ENCODE measurements at regions not wholly inside any gene's neighbourhood (a gene's known extent, or its start where the extent isn't known, plus 50 kb on each side); places are given as distances from the start of the nearest gene placed in this dataset.

DNA sequence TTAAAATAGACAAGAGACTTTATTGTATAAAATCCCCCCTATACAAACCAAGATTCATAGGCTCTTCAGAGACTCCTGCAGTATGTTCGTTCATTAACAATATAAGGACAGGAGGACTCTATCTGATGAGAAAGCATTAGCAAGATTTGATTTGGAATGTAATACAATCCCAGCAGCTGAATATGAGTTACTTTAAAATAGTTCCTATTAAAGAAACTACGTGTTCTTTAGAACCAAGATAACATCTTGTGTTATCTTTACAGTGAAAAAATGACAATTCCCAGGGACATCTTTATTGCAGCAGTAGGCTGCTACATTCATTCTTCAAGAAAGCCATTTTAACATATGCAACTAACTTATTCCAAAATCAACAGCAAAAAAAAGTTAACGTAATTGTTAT, 1360.1 kb upstream of the GJE1 start:
- TF ChIP-seq, protein P1, sequence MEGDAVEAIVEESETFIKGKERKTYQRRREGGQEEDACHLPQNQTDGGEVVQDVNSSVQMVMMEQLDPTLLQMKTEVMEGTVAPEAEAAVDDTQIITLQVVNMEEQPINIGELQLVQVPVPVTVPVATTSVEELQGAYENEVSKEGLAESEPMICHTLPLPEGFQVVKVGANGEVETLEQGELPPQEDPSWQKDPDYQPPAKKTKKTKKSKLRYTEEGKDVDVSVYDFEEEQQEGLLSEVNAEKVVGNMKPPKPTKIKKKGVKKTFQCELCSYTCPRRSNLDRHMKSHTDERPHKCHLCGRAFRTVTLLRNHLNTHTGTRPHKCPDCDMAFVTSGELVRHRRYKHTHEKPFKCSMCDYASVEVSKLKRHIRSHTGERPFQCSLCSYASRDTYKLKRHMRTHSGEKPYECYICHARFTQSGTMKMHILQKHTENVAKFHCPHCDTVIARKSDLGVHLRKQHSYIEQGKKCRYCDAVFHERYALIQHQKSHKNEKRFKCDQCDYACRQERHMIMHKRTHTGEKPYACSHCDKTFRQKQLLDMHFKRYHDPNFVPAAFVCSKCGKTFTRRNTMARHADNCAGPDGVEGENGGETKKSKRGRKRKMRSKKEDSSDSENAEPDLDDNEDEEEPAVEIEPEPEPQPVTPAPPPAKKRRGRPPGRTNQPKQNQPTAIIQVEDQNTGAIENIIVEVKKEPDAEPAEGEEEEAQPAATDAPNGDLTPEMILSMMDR (IDR thresholded peaks at IDR 0.05 in 2 of 3, conservative IDR thresholded peaks at IDR 0.05 in 1 of 3; ENCODE audit: insufficient read depth in 2 of 3, low read depth in 1 of 3, low read length in 3 of 3): no peak
- no peak for TF ChIP-seq CHD4 (IDR thresholded peaks at IDR 0.05; ENCODE audit: insufficient read depth, insufficient replicate concordance, low read depth, low read length, poor library complexity, severe bottlenecking)
- no peak for TF ChIP-seq POLR2AphosphoS5 (IDR thresholded peaks at IDR 0.05; ENCODE audit: control insufficient read depth, insufficient read depth, low read depth, low read length)
- TF ChIP-seq SMAD1 (IDR thresholded peaks at IDR 0.05; ENCODE audit: low read depth, low read length, partially characterized antibody): no peak
- no peak for TF ChIP-seq ZNF408 (CRISPR knock-in tag; IDR thresholded peaks at IDR 0.05; ENCODE audit: low read depth)
- no peak for TF ChIP-seq SMC3 (conservative IDR thresholded peaks at IDR 0.05; ENCODE audit: insufficient read depth, low read depth, low read length)

Measured in K562 (cell line).